Stimulated activated CD8-positive, alpha-beta memory T cell treated with anti-CD3 and anti-CD28 coated beads, Interleukin-4, amount 100 ng/mL, for 48 hours (primary cell): ENCODE measurements at regions not wholly inside any gene's neighbourhood (a gene's known extent, or its start where the extent isn't known, plus 50 kb on each side); places are given as distances from the start of the nearest gene placed in this dataset.

Experiments used
- DNase-seq: peaks from one replicate; pipeline ENCODE4 v3.0.0-alpha.2; 2020

DNA sequence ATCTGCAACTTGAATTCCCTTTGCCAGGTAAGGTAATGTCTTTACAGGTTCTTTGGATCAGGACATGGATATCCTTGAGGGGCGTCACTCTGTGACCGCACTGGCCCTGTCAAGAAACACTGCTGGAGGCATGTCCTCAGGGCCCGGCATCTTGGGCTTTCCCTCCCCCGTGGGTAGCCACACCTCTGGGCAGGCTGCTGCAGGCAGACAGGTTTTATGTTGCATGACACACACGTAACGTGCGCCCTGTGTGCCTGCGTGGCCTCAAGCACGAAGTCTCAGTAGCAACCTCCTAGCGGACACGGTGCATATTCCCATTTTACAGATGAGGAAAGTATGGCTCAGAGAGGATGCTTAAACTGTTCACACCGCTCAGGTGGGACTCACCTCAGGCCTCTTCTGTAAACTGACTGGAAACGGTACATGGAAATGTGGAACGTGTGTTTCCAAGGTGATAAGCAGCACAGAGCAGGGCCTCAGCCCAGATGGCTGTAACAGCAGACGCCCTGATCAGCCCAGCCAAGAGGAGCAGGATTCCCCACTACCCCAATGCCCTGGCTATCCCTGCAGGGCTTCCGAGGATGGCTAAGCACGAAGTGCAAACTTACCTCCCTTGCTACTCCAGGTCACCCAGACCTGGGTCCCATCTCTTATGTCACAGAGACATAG is 553.6 kb downstream of the TCERG1L start:
- DNase-seq: no peak

DNA sequence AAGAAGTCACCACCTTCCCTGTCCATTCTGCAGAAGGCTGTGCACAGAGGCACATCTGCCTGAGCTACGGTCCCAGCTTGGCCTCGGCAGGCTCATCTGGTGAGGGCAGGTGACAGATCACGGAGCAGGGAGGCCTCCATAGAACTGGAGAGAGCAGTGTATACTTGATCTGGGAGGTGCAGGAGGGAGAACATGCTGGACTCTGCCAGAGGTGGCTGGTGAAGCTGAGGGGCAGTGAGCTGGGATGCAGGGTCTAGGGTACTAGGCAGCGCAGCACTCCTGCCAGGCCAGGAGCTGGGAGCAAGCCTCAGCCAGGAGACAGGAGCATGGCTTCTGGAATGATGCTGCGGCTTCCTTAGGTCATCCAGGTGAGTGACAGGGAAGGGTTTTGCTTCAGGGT is 553.0 kb downstream of the TCERG1L start:
- no peak for DNase-seq

DNA sequence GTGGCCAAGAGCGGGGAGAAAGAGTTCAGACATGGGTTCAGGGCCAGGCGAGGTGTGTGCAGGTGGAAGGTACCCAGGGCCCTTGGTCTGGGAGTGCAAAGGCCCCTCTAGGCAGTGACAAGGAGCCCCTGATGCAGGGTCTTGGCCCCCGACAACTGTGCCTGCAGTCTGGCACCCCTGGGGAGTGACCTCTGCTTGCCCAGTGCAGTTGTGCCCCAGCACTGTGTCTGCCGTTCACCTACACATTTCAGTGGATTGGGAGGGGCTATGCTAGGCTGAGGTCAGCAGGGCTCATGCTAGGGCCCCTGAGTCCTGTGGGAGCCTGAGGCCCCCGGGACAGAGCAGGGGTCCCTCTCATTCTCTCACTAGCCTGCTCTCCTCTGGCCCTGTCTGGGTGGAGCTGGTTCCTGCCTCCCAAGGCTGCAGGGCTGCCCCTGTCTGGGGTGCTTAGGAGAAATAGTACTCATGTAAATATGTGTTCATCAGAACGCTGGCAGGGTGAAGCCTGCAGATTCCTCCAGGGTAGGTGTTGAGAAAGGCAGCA is 550.4 kb downstream of the TCERG1L start:
- no peak for DNase-seq

DNA sequence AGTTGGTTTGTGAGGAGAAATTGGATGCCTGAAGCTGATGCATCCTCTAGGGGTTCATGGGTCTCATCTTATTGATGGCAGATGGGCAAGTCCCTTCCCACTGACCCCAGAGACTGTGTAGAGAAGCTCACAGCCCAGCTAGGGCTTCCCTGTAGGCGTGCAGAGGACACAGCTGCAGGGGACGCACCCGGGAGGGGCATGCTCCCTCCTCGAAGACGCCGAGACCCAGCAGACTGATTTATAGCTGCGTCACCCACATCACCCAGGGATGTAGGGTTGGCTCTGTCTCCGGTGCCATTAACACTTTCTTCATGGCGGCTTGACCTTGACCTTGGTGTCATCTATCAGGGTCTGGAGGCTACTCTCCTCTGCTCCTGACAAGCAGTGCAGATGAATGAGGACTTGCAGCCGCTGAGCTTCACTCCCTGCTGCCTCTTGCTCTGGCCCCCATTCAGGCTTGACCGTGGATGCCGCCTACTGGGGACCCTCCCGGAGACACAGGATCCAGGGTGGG is 549.7 kb downstream of the TCERG1L start:
- no peak for DNase-seq

DNA sequence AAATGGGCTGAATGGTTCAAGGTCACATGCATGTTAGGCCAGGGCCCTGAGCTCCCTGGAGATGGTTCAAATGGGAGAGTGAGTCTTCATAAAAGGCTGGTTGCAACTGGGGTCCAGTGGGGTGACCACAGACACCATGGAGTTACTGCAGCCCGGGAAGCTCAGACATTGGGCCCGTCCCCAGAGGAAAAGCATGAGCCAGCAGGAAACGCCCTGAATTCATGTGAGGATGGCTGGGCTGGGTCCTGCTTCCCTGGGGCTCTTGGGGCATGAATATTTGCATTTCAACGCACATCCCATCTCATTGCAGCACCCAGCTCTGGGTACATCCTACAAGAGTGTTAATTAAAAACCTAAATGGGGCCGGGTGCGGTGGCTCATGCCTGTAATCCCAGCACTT is 549.0 kb downstream of the TCERG1L start:
- DNase-seq: no peak

DNA sequence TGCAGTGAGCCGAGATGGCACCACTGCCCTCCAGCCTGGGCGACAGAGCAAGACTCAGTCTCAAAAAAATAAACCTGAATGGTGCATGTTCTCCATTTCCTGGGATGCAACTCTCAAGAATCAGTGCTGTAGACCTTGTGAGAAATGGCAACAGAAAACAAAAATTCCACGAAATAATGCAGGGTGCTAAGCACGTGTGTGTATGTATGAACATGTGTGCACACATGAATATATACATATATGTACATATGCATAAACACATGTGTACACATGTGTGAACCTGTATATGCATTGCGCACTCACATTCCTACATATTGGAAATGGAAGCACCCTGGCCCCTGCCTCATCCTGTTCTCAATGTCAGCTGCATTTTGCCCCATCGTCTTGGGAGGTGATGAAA is 548.5 kb downstream of the TCERG1L start:
- DNase-seq: no peak

DNA sequence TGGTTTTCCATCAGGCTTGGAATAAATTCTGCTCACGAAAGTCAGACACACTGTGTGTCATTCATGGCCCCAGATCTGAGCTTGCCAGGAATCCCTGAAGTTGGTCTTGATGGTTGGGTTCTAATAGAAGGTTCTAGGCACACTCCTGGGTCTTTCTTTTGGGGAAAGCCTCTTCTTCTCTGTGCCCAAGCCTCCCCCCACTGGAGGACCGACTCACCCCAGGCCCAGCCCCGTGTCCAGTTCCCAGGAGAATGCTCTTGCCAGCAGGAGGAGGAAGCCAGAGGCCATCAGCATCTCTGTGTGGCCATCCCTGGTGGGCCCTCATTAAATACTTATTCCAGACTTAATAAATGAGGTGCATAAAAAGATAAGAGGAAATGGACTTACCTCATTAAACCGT is 548.0 kb downstream of the TCERG1L start:
- DNase-seq: no peak

DNA sequence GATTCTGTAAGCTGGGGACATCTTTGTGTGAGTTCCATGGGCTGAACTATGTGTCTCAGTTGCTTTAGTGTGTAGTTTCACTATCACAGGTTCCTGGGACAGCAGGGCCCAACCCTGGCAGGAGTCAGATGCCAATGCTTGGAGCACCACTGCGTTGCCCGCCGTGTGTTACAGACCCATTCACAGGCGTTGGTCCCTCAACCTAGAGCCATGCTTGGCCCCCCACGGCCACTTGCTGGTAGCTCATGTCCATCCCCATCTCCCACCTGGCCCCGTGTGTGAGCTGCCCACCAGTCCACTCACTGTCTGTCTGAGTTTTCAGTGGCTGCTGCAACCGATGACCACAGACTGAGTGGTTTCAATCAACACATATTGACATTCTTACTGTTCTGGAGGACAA is 546.9 kb downstream of the TCERG1L start:
- no peak for DNase-seq

DNA sequence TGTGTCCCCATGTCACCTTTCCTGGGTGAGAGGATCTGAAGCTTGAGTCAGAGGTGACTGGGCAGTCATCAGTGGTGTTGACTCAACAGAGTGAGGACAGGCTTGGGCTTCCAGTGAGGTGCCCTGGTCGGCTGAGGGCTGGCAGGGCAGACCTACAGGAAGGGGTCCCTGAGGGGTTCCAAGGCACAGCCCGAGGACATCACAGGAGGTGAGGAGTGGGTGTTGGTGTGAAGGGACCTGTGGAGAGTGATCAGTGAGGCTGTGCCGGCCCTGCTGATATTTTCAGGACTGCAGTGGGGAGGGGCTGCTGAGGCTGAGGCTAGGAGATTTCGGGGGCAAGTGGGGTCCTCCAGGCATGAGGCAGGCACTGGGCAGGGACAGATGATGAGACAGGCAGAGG is 545.5 kb downstream of the TCERG1L start:
- DNase-seq: no peak

DNA sequence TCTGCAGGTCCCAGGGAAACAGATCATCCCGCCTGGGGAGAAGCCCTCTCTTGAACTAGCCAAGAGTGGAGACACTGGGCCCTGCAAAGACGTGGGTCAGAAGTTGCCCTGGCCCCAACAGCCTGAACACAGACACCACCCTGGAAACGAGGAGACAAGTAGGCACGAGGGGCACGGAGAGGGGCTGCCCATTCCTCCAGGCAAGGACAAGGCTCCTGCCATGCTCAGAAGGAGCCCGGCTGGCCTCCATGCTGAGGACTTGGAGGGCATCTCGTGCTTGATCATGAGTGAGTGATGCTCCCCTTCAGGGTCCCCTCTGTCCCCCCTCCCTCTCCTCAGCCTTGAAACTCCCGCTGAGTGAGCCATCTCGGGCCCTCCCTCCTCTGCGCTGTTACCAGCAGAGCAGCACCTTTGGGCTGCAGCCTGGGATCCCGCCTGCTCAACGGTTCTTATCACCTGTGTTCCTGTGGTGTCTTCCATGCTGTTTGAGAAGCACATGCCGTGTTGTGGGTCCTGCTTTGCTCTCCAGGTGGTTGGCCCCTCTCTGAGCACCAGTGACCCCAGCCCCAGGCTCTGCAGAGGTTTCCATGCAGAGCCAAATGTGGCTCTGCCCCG is 544.3 kb downstream of the TCERG1L start:
- no peak for DNase-seq

DNA sequence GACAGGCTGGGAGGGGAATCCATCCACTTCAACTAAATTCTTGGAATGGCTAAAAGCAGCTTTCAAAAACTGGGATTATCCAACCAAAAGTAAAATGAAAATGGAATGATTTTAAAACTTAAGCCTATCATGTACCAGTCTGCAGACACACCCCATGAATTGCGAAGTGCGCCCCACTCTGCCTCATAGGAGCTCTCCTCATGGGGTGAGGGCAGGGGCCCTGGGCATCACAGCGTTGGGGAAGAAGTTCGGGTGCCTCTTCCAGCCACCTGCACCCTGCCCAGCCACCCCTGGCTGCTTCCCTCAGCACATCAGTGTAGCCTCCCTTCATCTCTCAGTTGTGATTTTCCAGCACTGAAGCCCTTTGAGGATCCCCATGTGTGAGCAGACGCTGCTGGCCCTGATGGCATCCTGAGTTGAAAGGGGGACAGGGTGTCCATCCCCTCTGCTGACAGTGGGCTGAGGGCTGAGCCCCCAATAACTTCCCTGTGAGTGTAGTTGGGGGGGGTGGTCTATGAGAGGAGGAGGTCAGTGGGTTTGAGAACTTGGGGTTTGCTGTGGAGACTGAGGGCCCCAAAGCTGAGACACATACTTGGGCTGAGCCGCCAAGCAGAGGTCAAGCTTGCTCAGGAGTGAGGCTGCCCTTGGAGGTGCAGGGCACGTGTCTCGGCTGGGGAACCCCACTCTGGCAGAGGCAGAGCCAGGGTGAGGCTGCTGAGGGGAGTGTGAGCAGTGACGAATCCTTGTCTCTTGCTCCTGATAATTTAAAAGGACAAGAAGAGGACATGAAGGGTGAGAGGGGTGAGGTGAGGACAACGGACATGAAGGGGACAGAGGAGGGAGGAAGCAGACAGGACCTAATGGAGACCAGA is 542.1 kb downstream of the TCERG1L start:
- DNase-seq: no peak

DNA sequence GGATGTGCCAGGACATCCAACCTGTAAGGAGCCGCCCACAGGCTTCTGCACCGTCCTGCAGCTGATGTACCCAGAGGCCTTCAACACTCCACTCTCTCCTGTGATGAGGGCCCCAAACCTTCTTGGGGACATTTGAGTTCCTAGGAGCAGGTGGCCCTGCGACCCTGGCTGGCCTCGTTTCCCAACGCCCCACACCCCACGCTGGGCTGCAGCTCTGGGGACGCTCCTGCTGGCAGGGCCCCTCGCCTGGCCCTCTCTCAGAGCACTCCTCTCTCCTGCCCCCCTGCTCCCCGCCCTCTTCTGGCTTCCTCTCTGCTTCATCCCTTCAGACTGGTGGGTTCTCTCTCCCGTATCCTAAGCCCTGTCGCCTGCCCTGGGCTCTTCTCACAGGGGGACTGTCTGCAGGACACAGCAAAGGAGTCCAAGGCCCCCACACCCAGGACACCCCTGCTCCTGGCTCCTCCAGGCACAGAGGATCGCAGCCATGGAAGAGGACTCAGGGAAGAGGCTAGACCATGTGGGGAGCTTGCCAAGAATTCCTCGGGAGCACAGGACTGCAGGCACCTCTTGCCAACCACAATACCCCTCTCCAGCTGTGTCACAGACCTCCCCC is 541.4 kb downstream of the TCERG1L start:
- DNase-seq: no peak

DNA sequence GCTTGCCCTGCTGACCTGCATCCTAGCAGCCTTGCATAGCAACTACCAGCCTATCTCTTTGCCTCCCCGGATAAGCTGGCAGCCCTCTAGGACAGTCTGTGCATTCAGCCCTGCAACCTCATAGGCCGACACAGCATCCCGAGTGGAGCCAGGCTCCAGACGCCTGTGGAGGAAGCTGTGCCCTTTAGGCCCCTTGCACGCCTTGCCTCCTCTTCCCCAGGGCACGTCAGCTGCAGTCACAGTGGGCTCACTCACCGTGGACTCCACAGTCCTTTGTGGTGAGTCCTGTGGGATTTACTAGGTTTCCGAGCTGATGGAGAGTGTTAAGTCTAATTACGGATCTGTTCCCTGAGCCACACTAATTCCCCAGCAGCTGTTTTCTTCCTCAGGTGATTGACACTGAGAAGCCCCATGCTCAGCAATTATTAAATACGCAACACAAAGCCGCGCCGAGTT is 540.0 kb downstream of the TCERG1L start:
- no peak for DNase-seq

DNA sequence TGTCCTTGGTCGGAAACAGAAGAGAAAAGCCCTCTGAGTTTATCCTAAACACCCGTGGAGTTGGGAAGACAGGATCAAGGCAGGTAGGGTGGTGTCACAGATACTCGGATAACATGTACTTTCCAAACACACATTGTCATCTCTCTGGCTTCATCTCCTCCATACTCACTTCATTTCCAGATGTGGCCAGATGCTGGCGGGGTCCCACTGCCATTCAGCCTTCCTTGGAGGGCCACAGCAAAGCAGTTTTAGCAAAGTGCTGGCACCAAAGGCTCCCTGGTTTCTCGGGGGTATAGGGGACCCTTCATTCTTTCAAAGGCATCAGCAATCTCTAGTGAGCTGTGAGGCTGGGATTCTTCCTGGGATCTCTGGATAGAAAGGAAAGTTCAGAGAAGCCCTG is 539.5 kb downstream of the TCERG1L start:
- DNase-seq: no peak

DNA sequence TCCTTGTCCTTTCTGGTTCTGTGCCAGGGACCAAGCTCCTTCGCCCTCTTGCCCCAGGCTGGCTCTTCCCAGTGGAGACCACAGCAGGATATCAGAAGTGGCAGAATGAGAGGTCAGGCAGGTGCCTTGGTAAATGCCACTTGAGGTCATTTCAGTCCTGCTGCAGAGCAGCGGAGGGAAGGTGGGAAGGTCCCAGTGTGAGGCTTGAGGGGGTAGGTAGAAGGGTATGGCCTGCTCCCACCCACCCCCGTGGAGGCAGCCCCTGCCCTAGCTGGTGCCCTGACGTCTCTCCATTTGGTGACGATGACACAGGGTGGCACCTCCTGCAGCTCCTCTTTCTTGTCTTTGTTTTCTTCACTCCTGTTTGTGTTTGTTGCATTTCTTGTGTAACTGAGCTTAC is 538.8 kb downstream of the TCERG1L start:
- DNase-seq: no peak

DNA sequence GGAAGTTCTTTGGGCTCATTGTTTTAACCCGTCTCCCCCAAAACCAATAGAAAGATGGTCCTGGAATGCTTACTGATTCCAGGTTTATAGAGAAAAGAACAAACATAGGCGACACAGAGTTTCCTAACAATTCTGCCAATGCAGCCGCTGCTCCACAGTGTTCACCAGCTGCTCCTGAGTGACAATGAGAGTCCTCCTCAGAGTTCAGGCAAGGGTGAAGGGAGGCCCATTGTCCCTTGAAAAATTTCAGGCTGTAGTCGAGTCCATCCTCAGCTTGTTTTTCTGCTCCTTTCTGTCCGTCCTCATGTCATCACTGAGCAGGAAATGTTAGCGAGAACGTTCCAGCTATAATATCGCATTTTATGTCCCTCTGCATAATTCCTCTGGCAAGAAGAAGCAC is 537.6 kb downstream of the TCERG1L start:
- no peak for DNase-seq

DNA sequence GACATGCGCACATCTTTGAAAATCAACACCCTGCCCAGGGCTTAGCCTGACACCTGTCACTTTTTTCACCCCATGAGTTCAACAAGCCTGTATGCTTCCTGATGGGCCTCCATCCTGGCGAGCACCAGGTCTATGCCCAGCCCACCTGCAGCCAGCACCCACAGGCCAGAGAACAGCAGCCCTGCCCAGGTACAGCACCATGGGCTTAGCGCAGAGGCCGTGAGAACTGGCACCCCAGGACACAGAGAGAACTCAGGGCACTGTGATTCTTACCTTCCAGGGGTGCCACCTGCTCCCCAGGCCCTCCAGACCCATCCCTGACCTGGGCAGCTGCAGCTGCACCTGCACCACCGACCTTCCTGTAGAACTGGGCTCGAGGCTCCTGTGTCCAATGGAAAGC is 536.6 kb downstream of the TCERG1L start:
- DNase-seq: no peak

DNA sequence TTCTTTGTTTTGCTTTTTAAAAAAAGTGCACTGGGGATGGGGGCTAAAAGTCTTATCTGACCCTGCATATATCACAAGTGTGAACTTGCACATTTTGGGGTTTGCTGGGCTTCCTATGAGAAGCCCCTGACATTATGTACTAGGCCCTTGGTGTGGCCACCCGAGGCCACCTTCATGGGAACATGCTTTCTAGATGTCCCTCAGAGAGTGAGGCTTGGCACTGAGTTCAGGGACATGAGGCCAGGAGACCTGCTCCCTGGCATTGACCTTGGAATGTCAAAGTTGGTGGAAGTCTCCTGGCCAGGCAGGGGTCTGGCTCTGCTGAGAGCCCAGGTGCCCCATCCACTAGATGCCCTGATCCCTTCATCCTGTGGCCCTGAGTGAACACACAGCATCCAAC is 536.2 kb downstream of the TCERG1L start:
- no peak for DNase-seq

DNA sequence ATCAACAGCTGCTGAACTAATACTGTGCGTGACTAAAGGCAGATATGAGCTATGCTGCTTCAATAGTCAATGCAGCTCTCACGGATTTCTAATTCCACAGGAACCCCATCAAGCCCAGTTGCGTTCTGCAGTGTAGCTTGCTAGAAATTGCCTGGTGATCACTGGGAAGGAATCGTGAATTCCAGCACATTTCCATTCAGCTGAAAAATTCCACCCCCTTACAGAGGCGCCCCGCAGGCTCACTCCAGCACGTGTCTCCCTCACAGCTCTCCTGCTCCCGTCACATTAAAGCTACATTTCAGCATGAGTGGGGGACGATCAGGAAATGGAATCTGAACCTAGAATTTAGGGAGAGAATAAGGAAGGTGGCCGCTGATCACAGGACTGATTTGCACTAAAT is 534.8 kb downstream of the TCERG1L start:
- no peak for DNase-seq

DNA sequence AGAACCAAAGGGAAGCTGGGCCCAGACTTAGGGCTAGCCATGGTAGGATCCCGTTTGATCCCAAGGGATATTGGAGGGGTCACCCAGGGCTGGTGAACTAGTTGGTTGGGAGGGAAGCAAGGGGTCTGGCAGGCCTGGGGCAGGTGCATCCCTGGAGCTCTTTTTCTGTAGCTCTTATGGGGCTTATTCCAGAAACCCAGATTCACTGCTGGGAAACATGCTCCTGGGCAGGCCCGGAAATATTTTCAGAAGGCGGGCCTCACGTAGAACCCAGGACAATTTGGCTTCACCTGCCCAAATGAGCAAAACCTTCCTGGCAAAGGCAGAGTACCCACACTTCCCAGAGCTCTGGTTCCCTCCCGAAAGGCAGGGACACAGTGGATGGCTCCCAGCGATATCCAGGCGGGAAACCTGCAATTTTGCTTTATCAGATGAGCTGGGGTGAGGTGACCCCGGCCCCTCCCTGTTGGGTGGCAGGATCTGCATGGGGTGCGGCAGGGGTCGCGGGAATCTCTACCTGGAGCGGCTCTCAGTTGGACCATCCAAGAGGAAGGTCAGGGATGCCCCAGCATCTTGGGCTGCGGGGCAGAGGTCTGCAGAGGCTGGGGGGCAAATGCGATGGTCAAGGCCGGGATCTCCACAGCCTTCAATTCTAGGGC is 533.9 kb downstream of the TCERG1L start:
- DNase-seq: no peak

DNA sequence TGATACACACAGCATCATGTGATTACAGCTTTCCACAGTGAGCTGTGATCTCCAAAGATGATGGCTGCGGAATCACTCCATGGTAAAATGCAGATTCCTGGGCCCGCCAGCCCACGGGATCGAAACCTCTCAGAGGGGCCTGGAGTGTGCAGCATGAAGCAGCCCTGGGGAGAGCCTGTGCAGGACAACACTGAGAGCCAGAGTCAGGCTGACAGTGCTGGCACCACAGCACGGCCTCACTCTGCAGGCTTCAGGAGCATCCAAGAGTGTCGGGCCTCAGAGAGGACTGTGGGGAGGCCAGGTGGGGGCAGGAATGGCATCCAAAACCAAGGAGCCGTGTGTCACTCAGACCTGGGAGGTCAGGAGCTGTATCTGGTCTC is 533.4 kb downstream of the TCERG1L start:
- DNase-seq: no peak

DNA sequence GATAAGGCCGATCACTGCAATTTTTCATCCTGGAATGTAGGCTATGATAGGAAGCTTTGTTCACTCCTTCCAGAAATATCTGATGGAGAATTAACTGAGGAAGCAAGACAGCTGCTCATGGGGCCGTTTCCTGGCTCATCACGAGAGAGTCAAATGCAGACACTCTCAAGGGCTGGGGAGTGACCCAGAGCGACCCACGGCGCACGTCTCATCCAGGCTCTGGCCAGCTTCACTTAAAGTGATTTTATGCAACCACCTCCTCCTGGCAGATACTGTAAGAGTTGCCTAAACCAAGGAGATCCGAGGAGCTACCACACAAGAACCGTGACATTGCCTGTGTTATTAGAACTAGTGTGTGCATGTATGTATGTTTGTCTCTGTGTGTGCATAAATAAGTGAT is 530.8 kb downstream of the TCERG1L start:
- DNase-seq: no peak

DNA sequence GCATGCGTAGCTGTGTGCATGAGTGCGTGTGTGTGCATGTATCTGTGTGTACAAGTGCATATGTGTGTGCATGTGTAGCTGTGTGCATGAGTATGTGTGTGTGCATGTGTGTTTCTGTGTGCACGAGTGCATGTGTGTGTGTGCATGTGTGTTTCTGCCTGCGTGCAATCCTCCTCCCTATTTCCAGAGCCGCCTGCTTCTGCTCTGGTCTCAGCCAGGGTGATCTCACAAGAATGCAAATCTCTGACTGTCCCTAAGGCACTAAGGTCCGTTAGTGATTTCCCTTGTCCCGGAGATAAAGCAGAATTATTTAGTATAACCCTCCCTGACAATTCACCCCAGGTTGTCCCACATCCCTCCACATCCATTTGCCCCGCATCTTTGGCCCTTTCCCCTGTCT is 530.3 kb downstream of the TCERG1L start:
- DNase-seq: no peak
